ENCODE measurements at regions not wholly inside any gene's neighbourhood (a gene's known extent, or its start where the extent isn't known, plus 50 kb on each side); places are given as distances from the start of the nearest gene placed in this dataset.

DNA sequence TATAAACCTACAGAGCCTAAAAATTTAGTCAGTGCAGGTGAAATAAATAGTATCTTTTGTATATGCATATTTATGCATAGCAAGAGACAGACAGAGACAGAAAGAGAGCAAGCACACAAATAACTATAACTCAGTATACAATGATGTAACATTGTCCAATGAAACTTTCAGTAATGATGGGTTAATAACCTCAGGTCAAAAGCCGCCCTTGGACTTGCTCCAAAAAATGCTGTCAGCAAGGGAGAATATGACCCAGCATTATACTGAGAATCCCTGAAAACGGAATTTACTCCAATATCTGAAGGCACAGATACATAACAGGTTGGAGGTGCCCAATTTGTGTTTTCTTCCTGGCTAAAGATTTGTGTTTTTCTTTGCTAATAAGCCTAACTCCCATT is 590.6 kb upstream of the NOX3 start:
- DNase-seq (ENCODE audit: low read depth): no peak

DNA sequence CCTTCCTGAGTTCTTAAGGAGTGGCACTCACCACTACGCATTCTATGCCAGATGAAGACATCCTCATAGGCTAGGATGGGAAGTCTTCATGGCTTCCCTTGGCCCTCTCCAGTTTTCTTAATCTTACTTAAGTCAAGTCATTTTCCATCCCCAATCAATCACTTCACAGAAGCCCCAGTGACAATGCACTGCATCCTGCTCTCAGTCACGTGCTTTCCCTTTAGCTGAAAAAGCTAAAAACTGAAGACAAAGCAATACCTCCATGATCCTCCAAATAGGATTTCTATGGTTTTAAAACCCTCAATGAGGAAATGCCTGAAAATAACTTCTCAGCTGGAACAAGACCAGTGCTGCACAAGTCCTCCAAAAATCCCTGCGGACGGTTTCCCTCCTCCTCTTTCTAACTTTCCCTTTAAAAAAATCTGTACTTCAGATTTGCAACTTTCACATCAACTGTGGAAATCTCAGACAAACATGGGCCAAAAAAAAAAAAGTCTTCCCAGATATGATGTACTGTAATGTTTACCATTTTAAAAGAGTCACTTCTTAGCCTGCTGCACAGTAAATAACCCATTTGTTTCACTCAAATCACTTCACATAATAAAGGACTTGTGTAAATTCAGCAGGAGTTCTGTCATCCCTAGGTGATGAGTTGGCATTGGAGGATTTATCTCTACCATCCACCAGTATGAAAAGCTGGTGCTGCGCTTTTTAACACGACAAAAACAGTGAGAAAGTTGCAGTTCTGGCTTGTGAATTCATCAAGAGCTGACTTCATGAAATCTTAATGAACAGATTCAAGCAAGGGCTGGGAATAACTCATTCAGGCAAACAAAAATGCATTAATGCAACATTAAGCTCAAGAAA is 590.0 kb upstream of the NOX3 start:
- DNase-seq (ENCODE audit: low read depth): no peak

DNA sequence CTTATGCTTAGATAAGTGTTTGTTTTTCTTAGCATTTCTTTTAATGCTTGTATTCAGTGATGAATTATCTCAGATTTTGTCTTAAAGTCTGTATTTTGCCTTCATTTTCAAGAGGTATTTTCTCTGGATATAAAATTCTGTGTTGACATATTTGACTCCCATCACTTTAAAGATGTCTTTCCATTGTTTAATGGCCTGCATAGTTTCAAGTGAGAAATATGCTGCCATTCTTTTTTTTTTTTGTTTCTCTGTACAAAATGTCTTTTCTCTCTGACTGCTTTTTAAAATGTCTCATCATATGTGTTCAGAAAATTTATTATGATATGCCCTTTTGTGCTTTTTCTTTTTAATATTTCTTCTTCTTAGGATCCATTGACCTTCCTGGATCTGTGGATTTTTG is 578.0 kb upstream of the NOX3 start:
- no peak for DNase-seq (ENCODE audit: low read depth)

DNA sequence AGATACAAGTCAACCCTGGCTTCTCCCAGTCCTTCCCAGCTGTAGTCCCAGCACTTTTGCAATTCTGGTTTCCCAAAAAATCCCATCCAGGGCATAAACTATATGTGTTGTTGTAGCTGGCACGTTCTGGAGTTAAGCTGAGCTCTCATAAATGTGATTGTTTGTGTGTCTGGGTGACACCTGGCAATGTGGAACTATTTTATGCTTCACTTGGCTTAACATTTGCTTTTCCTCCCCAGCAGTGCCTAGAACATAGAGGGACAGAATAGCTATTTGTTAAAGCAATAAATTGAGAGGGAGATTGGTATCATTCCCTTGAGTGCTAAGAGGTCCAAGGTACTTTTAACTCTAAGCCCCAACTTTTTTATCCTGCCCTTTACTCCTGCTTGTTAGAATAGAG is 575.9 kb upstream of the NOX3 start:
- DNase-seq (ENCODE audit: low read depth): no peak

DNA sequence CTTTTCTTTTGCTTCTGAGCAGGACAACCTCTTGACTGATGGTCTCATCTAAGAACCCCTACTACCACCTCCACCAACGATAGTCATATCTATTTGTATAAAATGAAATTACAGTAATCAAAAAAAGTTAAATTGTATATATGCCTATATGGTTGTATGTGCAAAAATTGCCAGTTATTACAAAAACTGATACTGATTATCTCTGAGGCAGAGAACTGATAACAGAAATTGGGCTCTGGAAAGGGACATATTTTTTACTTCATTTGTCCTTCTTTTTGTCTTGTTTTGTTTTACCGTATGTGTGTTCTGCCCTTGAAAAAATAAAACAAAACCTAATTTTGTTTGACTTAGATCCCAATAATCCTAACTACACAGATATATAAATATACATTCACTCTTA is 574.4 kb upstream of the NOX3 start:
- no peak for DNase-seq (ENCODE audit: low read depth)

DNA sequence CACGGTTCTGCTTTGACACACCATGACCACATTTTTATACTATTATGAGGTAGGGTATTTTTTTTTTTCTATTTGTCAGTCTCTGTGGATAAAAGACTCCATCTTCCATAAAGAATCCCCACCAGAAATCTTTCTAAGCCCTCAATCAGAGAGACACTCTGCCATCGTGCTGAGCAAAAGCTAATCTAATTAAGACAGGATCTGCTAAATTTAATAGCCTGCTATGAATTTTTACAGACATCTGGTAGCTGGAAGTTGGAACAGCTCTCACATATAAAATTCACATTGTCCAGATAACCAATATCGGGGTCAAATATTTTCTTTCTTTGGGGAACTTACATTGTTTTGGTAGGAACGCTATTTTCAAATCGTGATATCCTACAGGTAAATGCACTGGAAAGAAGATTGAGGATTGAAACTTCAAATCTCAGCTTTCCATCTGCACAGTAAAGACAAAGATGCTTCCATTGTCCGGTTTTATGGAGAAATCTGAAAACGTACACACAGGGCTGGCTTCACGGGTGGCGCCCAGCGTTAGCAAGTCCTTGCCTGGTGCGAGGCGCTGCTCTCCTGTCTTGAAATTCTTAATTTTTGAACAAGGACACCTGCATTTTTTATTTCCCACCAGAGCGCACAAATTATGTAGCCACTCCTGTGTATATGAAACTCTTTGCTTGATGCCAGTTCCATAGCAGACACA is 573.8 kb upstream of the NOX3 start:
- no peak for DNase-seq (ENCODE audit: low read depth)

DNA sequence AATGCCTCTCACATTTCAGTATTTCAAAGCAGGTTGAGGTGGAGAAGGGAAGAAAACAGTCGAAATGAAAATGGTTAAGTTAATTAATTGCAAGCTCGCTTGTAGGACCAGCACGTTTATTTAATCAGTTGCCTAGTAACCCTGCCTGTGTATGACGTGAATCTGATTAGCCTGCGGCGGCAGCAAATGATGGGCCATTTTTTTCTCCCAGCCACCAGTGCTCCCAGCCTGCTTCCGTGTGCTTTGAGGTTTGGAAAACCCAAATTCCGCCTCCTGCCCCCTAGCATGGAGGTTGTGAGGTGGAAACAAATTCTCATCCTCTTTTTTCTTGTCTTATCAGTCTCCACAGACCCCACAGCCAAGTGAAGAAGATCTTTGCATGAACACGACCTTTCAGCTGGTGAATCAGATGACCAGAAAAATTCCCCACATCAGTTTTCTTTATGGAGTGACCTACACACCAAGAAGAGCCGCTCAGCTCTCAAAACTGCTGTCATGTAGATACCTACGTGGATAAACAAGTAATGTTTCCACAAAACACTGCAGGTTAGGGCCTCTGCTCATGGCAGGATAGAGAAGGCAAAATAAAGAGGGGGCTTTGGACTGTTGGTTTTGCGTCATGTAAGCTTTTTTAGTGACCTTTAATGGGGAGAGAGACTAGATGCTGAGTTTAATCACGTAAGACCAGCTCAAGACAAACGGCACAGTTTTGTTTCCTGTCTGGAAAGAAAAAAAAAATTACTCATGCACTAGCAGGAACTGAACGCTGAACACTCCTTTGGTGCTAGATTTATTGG is 572.9 kb upstream of the NOX3 start:
- DNase-seq (ENCODE audit: low read depth): no peak

DNA sequence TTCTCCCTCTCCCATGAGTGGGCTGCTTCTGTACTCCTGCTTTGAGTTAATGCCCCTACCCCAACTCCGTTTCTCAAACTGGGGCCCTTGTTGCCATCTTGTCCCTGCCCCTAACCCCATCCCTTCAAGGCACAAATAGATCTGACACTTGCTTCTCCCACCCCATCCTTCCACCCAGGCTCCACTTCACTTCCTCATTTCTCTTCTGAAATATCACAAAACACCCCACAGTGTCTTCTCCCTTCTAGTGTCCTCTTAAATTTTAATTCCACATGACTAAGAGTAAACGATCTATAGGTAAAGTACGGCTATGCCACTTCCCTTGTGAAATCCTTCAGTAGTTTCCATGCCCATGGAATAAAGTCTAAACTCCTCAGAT is 571.6 kb upstream of the NOX3 start:
- DNase-seq (ENCODE audit: low read depth): no peak

DNA sequence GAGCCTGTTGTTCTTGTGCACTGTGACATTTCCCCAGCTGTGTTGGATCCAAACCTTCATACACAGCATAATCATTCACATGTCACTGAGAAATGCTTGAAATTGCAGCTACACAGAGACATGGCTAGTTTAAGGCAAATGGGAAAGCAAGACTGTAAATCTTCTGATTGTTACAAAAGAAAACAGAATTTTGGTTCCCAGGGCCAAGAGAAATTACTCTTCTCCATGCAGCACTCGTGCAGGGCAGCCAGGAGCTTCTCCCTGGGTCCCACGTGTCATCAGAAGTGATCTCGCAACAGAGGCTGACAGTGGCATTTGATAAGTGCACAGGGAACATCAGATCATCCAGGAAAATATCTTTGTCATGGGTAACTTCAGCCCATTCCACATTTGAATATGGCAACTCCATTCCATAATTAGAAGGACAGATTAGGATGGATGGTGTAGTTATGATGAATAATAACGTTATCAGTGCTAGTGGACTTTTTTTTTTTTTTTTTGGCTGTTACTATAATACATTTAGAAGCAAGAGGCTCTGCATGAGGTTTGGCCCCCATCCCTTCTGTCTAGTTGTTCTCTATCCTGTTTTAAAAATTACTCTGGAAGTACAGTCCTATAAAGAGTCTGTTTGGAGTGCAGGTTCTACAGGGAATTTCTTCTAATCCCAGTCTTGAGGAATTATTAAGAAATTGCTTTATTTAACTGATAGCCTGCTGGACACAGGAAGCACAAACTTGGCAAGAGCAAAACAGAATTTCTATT is 571.0 kb upstream of the NOX3 start:
- DNase-seq (ENCODE audit: low read depth): no peak

DNA sequence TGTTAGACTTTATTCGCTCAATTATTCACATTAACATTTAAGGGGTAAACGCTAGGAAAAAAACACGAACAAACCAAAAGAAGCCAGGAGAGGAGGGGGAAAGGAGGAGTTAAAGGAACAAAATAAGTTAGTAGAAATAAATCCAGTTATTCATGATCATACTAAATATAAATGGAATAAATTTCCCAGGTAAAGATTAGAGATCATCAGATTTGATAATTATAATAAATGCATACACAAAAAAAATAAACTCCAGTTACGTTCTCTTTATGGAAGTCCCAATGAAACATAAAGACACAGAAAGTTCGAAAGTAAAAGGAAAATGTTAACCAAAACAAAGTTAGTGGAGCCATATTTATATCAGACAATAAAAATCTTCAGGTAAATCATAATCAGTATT is 568.7 kb upstream of the NOX3 start:
- no peak for DNase-seq (ENCODE audit: low read depth)

DNA sequence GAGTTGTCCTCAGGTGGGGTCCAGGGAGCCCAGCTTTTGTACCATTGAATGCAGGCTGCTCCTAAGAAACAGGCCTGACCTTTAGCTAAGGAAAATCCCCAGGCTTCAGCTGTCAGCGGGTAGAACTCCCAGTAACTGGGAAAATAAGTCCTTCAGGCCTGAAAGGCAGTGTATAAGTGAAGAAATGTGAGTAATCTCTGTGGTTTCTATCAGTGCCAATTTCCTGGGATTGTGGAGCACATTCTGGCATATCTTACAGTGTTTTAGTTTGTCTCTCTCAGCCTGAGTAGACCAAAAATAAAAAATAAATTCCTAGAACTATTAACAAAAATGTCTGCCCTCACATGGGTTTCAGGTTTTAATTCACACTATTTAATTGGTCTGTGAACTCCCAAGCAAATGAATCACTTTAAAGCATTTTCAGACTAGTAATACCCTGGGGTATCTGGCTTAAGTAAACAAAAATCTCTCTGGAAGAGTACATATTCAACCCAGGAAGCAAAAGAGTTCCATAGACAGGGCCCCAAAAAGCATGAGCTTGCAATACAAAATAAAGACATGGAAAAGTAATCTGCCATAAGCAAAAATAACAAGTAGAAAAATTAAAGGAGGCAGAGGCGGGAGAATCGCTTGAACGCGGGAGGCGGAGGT is 566.2 kb upstream of the NOX3 start:
- DNase-seq (ENCODE audit: low read depth): no peak

DNA sequence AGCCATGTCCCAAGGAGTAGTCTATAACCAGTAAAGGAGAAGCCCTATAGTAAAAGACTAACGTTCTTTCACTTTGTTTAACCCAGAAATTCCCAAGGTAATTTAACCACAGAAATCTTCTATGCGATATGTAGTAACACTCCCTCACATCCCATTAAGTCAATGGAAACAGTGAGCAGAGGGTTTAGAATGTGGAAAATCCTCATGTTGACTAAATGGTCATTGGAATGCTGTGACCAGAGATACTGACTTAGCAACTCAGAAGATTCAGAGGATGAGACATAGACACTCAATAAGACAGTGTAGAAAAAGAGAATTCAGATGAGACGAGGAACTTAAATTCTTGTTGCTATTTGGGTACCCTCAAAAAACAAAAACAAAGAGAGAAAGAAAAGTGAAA is 562.2 kb upstream of the NOX3 start:
- DNase-seq (ENCODE audit: low read depth): no peak

DNA sequence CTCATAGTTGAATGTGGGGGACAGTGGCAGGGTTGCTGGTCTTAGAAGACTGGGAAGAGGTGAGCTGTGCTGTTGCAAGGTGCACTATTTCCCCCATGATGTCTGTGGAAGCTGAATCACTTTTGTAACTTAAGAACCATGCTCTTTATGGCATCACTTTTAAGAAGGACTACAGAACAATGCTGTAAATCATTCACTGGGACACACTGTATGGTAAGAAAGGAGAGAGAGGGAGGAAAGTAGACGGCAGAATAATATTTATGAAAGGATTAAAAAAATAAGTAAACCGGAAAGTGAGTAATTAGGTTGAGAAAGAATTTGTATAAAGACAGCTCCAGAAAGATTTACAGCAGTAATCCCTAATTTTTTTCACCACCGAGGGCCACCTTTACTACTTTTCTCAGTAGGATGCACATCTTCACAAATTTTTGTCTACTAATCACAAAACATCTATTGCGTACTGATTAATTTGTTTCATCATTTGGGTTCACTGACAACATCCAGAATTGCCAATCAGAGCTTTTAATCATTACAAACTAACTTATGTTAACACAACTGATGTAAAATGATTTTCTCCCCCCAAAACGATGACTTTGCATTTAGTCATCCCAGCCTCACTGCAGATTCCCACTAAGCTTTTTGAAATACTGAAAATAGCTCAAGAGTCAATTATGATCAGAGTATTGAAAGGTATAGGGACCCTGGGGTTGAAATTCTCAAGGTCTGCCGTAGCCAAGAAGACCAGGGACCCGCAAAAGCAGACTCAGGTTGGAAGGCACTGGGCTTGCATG is 560.7 kb upstream of the NOX3 start:
- DNase-seq (ENCODE audit: low read depth): no peak

DNA sequence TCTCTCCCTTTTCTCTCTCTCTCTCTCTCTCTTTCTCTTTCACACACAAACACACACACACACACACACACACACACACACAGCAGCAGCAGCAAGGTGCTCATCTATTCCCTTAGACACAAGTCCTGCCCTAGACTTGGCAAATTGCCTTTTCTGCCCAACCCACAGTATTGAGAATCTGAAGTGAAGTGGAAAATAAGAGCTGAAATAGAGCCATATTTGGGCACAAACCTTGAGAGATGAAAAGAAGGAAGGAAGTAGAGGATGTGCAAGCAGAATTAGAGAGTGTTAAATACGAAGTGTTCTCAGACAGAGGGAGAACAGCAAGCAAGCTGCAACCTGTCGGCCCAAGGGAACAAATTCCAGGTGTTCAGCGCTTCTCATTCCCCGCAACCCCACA is 557.5 kb upstream of the NOX3 start:
- no peak for DNase-seq (ENCODE audit: low read depth)

DNA sequence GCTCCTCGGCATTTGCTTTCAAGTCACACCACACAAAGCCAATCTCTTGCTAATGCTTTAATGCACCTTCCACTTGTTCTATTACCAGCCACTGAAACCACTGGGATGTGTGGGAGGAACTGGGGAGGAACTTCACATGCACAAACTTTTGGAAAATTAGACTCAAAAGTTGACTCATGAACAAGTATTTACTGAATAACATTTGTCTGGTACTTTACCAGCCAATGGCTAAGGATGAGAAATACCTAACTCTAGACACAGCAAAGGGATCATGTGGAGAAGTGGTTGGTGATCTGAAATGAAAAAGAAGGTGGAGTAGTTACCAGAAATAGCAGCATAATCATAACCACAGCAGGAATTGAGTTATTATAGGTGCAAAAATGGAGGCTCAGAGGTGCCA is 554.0 kb upstream of the NOX3 start:
- DNase-seq (ENCODE audit: low read depth): no peak

DNA sequence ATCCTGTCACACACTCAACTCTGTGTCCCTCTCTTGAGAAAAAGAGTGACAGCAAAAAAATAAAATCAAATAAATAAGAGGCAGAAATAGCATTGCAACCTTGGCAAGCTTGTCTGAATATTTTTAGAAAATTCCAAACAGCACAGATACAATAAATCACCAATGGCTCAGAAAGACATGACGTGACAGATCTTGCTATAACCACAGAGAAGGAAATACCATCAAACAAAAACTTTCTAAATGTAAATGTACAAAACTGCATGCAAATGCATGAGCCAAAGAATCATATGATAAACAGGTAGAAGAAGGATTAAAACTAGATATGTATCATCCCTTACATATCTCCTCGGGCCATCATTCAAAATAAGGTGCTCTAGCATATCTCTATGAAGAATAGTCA is 549.2 kb upstream of the NOX3 start:
- no peak for DNase-seq (ENCODE audit: low read depth)

DNA sequence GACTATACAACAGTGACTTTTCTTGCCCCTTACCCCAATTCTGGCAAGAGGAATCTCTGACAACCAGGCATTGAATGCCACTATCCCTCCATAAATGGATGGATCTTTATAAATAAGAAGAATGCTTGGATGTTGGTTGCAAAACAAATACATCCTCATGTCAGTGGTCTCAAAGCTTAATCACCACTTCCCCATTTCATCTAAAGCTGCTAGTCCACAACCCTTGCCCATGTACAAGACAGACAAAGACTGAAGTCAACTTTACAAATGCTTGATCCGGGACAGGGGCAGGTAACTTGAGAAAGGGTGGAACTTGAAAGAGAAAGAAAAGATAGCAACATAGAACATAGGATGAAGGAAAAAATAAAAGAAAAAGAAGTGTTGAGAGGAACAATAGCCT is 540.5 kb upstream of the NOX3 start:
- no peak for DNase-seq (ENCODE audit: low read depth)

DNA sequence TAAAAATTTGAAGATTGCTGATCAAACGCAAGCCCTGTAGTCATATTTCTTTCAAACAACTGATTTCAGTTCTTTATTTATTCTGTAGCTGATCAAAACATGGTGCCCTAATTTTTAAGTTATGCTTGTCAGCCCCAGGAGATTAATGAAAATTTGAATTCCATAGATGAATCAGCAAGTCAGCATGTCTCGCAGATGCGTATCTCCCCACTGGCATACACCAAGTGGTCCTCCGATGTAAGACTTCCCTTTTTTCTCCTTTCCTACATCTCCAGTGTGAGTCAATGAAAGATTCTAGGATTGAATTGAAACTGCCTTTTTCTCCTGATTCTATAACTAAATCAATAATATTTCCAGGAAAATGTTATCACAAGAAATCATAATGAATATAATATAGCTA is 539.6 kb upstream of the NOX3 start:
- DNase-seq (ENCODE audit: low read depth): no peak

DNA sequence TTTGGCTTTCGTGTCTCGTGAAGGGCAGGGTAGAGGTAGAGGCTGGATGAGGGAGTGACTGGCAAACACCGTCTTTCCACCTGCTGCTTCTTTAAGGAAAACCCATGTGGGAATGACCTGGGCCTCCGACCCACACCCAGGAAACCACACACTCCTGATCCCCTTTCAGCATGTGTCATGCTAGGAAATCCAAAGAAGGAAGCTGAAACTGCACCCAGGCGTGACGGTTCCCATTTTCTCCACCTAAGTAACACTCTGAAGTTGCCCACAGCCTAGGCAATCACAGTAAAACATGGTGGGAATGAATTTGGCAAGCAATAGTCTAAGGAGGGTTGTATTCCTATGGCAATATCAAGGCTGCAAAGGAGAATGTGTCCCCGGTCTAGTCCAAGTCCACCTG is 538.4 kb upstream of the NOX3 start:
- DNase-seq (ENCODE audit: low read depth): no peak

DNA sequence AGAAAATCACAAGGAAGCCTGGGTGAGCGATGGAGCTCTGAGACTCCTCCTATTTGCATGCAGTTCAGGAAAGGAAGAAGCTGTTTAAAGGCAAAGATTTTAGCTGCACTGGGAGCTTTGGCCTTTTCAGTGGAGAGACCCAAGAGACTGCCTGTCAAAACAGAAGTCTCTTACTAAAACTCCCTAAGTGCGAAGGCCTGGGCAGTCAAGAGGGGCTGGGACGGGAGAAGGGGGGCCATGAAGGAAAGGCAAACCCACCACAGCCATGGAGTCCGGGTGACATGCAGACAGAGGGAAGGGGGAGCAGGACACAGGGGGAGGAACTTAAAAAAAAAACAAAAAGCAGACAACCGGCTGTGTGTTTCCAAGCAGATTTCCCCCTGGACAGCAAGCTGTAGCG is 537.6 kb upstream of the NOX3 start:
- no peak for DNase-seq (ENCODE audit: low read depth)

DNA sequence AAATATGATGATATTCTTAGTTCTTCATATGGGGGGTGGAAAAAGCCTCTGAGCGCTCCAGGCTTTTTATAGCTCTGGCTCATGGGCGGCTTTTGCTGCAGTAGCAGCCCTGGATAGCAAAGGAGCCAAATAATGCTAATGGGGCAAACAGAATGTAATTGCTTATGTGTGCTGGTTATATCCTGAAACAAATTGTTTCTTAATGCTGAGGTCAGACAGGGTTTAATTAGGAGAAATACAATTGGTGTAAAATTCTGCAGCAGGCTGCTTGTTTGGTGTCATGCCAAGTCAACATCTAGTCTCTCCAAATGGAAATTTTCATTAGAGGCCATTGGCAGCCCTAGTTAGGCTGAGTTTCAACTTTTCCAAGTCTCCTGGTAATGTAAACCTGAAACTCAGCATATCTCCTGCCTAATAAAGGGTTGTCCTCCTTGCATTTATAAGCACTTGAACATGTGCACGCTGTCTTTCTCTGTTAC is 530.1 kb upstream of the NOX3 start:
- DNase-seq (ENCODE audit: low read depth): no peak

Measured in stimulated activated CD8-positive, alpha-beta memory T cell treated with anti-CD3 and anti-CD28 coated beads, Interleukin-15, amount 100 ng/mL, for 24 hours (primary cell).